Left renal pelvis (tissue), 4 donors: ENCODE measurements at regions not wholly inside any gene's neighbourhood (a gene's known extent, or its start where the extent isn't known, plus 50 kb on each side); places are given as distances from the start of the nearest gene placed in this dataset.

ENCODE experiments used
- DNase-seq, 4 donors: peaks; one replicate each; pipeline ENCODE4 v3.0.0-alpha.2; 2013; ENCODE audit warnings: low read depth in 4 of 4, low spot score in 3 of 4

DNA sequence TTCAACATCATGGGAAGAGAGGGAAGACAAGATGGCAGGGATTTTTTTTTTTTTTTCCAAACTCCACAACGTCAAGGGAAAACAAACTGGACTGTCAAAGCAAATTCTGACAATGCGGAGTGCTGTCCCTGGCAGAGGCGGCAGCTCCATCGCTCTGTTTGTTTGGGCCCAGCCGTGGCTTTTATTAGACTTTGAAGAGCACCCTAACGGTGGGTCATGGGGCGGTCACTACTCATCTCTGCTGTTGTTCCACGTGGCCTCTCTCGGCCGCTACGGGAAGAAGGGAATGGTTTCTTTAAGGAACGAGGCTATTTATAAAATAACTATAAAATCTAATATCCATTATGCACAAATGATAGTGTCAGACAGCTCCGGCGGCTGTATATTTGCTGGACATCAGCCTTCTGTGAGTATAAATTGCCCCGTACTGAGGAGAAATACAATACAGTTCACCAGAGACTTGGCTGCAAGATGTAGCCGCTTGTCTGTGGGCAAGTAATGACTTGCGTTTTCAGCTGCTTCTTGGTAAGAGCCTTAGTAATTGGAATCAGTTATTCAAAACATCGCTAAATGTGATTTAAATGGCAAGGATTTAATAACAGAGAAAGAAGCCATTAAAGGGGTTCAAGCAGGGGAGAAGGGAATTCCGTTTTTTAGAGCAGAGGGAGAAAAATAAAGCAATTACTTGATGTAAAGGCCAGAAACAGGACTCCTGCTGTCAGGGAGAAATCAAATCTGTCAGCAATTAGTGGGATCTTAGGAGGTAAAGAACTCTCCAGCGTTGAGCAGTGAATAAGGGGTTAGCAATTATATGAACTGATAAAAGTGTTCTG lies 61.7 kb upstream of the RAB11FIP2 start:
- DNase-seq, result no peak

DNA sequence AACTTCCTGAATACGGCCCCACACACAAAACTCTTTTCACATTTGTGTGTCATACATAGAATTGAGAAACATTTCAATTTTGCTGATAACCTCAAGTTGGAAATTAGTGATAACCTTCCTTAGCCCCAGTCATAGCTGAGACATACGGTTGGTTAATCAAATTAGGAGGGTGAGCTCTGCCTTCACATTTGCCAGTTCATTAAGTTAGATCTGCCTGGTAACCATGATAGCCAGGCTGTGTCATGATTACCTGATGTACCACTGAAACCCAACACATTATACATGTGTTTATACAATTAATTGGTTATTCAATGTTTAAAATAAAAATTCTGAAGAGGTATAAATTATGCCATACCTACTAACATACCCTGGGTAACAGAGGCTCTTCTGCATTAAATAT lies 60.8 kb upstream of the RAB11FIP2 start:
- no peak for DNase-seq

DNA sequence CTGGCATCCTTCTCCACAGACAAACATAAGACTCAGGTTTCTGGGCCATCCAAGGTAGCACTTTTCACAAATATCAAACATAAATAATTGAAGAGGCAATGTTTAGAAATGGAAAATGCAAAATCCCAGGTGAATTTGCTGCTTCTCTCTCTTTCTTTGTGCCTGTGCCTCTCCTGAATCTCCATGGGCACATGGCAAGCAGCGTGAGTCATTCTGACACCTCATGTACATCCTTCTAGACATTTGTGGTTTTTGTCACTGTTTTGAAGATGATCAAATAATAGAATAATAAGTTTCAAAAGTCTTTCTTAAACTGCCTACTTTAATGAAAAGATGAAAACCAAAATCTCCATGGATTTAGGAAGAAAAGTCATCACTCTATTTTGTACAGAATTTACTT lies 60.3 kb upstream of the RAB11FIP2 start:
- no peak for DNase-seq

DNA sequence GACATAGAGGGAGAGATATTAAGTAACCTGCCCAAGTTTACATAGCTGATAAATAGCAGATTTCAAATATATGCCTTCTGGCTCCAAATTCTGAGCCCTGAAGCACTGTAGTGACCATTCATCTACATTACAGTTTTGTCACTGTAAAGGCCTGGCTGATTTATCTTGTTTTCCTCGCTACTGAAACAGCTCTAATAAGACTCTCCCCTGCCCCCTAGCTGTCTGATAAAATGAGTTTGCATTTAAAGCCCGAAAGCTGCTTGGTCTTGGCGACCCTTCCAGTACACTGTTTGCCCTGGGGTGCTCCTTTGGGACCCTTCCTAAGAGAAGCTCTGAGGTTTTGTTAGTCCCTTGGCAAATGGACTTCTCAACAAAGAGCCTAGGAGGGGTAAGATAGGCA lies 59.7 kb upstream of the RAB11FIP2 start:
- DNase-seq, result no peak

DNA sequence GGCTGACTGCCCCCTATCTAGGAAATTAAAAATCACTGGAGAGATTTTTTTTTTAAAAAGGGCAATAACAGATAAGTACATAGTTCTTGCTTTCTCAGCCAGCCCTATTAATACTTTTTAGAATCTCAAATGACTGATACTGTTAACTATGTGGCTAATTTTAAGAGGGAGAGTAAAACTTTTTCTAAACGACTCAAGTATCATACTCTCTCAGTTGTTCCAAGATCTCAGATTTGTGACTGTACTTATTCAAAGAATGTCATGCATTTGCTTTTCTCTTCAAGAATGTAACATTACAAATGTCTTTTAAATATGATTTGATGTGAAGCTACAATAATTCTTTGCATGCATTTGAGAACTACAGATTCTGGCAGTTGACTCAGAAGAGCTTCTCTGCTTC lies 55.4 kb upstream of the RAB11FIP2 start:
- no peak for DNase-seq

DNA sequence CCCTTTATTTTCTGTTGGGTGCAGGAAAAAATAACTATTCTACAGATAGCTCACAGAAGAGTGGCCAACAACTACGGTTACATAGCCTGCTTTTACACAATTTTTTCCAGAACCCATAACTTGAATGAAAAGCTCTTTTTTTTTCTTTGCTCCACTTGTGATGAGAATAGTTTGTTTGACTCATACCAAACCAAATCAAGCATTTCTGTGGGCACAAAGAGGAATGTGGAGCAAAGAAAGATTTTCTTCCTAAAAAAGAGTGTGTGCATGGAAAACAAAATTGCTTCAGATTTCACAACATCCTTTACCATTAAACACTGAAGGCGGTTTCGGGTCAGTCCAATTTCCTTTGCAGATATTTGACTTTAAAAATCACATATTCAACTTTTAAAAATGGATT lies 54.8 kb upstream of the RAB11FIP2 start:
- no peak for DNase-seq
